H1 (cell line): ENCODE measurements at regions not wholly inside any gene's neighbourhood (a gene's known extent, or its start where the extent isn't known, plus 50 kb on each side); places are given as distances from the start of the nearest gene placed in this dataset.

Experiments used
- CTCF ChIA-PET: fragments of 300-600 bp; sonication (Branson Sonifier 250); formaldehyde crosslinking; loops from one replicate; lab custom pipeline; 2021; ENCODE audit not compliant: partially characterized antibody; lab: Charles Lee
- POLR2A ChIA-PET: fragments of 300-600 bp; sonication (Branson Sonifier 250); formaldehyde crosslinking; loops from one replicate; lab custom pipeline; 2021; ENCODE audit warnings: inconsistent platforms; ENCODE audit not compliant: partially characterized antibody; lab: Charles Lee
- DNase-seq, 2 experiments: peaks; one replicate each; pipeline versions ENCODE4 v3.0.0 to v3.0.0-alpha.2; 2010 to 2022; ENCODE audit warnings: low spot score in 2 of 2, low read depth in 1 of 2, mixed read lengths in 1 of 2
- FAIRE-seq: peaks from 2 replicates; lab custom pipeline; 2011; peaks lifted over from hg19 to GRCh38; lab: Jason Lieb, UNC
- H2AFZ ChIP-seq: 2 replicates; pipeline ENCODE4 v1.8.1; 2012; ENCODE audit warnings: low read length, inconsistent platforms
- H2AK5ac ChIP-seq: 2 replicates; pipeline ENCODE4 v1.6.1; 2013; ENCODE audit warnings: low read depth, low read length
- H2BK120ac ChIP-seq: replicated peaks from 2 replicates; pipeline ENCODE3; 2013; ENCODE audit warnings: low read depth, low read length, inconsistent platforms
- H2BK12ac ChIP-seq: 2 replicates; pipeline ENCODE4 v1.6.1; 2013; ENCODE audit warnings: low read depth, low read length
- H2BK15ac ChIP-seq: 2 replicates; pipeline ENCODE4 v1.6.1; 2013; ENCODE audit warnings: low read length
- H2BK20ac ChIP-seq: 2 replicates; pipeline ENCODE4 v1.6.1; 2013; ENCODE audit warnings: low read length
- H2BK5ac ChIP-seq: 2 replicates; pipeline ENCODE4 v1.6.1; 2013; ENCODE audit warnings: low read depth, low read length
- H3K14ac ChIP-seq: 2 replicates; pipeline ENCODE4 v1.6.1; 2013; ENCODE audit warnings: inconsistent platforms; ENCODE audit not compliant: insufficient read length
- H3K18ac ChIP-seq: 2 replicates; pipeline ENCODE4 v1.6.1; 2013; ENCODE audit warnings: low read length; ENCODE audit errors: extremely low read depth
- H3K23ac ChIP-seq: 2 replicates; pipeline ENCODE4 v1.6.1; 2013; ENCODE audit warnings: inconsistent platforms; ENCODE audit not compliant: insufficient read length
- H3K23me2 ChIP-seq: 2 replicates; pipeline ENCODE4 v1.6.1; 2013; ENCODE audit warnings: low read depth, low read length
- H3K27ac ChIP-seq: 2 replicates; pipeline ENCODE4 v1.6.1; 2011; ENCODE audit warnings: low read depth, low read length, inconsistent platforms
- H3K27me3 ChIP-seq, 4 experiments: replicated peaks in 1 of 4; 1 replicate in 1 of 4; 2 replicates in 3 of 4; pipeline versions ENCODE4 v1.6.1 to v1.8.1; 2011 to 2013; ENCODE audit warnings: low read length in 3 of 4, mild to moderate bottlenecking in 3 of 4, inconsistent platforms in 2 of 4, mixed read lengths in 2 of 4, moderate library complexity in 1 of 4; ENCODE audit not compliant: control insufficient read depth in 3 of 4, insufficient read depth in 3 of 4; ENCODE audit errors: extremely low read depth in 1 of 4
- H3K36me3 ChIP-seq, 4 experiments: 2 replicates each; pipeline versions ENCODE4 v1.6.1 to v1.8.1; 2011 to 2013; ENCODE audit warnings: mild to moderate bottlenecking in 4 of 4, low read length in 3 of 4, moderate library complexity in 2 of 4, control low read depth in 1 of 4, inconsistent platforms in 1 of 4; ENCODE audit not compliant: insufficient read depth in 4 of 4, control insufficient read depth in 2 of 4
- H3K4ac ChIP-seq: replicated peaks from 2 replicates; pipeline ENCODE3; 2013; ENCODE audit warnings: low read length, low read depth, mixed read lengths, inconsistent platforms; ENCODE audit not compliant: insufficient read length
- H3K4me1 ChIP-seq, 4 experiments: replicated peaks in 1 of 4; 1 replicate in 1 of 4; 2 replicates in 3 of 4; pipeline versions ENCODE4 v1.6.1 to v1.8.1; 2011 to 2013; ENCODE audit warnings: low read length in 3 of 4, inconsistent platforms in 2 of 4, mixed read lengths in 1 of 4; ENCODE audit not compliant: insufficient read depth in 4 of 4, control insufficient read depth in 3 of 4
- H3K4me2 ChIP-seq, 2 experiments: 2 replicates each; pipeline versions ENCODE4 v1.6.1 to v1.8.1; 2011 to 2013; ENCODE audit warnings: low read depth in 2 of 2, low read length in 2 of 2, control low read depth in 1 of 2, inconsistent platforms in 1 of 2, mild to moderate bottlenecking in 1 of 2; ENCODE audit not compliant: insufficient read depth in 1 of 2
- H3K4me3 ChIP-seq, 4 experiments: fragments of 200-600, 300-600 bp in 1 of 4; sonication (generic), shearing (Covaris generic), sonication (Bioruptor Twin) in 1 of 4; 2 replicates each; pipeline versions ENCODE4 v1.5.1 to v1.8.1; 2011 to 2016; ENCODE audit warnings: low read length in 4 of 4, low read depth in 3 of 4, control low read depth in 2 of 4, inconsistent platforms in 2 of 4, mild to moderate bottlenecking in 2 of 4, mixed read lengths in 1 of 4, moderate library complexity in 1 of 4; ENCODE audit not compliant: insufficient read depth in 2 of 4; ENCODE audit errors: extremely low read depth in 1 of 4
- H3K56ac ChIP-seq: replicated peaks from 2 replicates; pipeline ENCODE3; 2013; ENCODE audit warnings: low read depth, mild to moderate bottlenecking, mixed read lengths, low read length, inconsistent platforms; ENCODE audit not compliant: insufficient read length
- H3K79me1 ChIP-seq: 2 replicates; pipeline ENCODE4 v1.6.1; 2013; ENCODE audit warnings: low read depth, low read length, control low read depth
- H3K79me2 ChIP-seq, 2 experiments: 2 replicates each; pipeline versions ENCODE4 v1.6.1 to v1.8.1; 2012 to 2013; ENCODE audit warnings: low read length in 2 of 2, mild to moderate bottlenecking in 2 of 2, inconsistent platforms in 1 of 2; ENCODE audit not compliant: insufficient read depth in 2 of 2, control insufficient read depth in 1 of 2
- H3K9ac ChIP-seq, 4 experiments: replicated peaks in 1 of 4; 1 replicate in 1 of 4; 2 replicates in 3 of 4; pipeline versions ENCODE4 v1.6.1 to v1.8.1; 2011 to 2013; ENCODE audit warnings: low read depth in 3 of 4, low read length in 3 of 4, control low read depth in 2 of 4, mild to moderate bottlenecking in 2 of 4, moderate library complexity in 2 of 4, inconsistent platforms in 1 of 4; ENCODE audit errors: extremely low read depth in 1 of 4
- H3K9me3 ChIP-seq, 2 experiments: 2 replicates each; pipeline versions ENCODE4 v1.6.1 to v1.8.1; 2012 to 2013; ENCODE audit warnings: mild to moderate bottlenecking in 2 of 2, moderate library complexity in 2 of 2, control low read depth in 1 of 2, inconsistent platforms in 1 of 2, low read depth in 1 of 2, low read length in 1 of 2, mixed read lengths in 1 of 2; ENCODE audit not compliant: insufficient read depth in 2 of 2
- H4K20me1 ChIP-seq, 2 experiments: replicated peaks in 1 of 2; 2 replicates each; pipeline versions ENCODE3 to v1.8.1; 2011 to 2013; ENCODE audit warnings: inconsistent platforms in 2 of 2, low read length in 2 of 2, mild to moderate bottlenecking in 1 of 2; ENCODE audit not compliant: insufficient read depth in 2 of 2, control insufficient read depth in 1 of 2
- H4K5ac ChIP-seq: 2 replicates; pipeline ENCODE4 v1.6.1; 2013; ENCODE audit warnings: low read length, low read depth, mixed read lengths, inconsistent platforms; ENCODE audit not compliant: insufficient read length
- H4K8ac ChIP-seq: 2 replicates; pipeline ENCODE4 v1.8.0; 2013; ENCODE audit warnings: mild to moderate bottlenecking, moderate library complexity, low read length, inconsistent platforms; ENCODE audit not compliant: insufficient read depth; ENCODE audit errors: extremely low read depth
- H4K91ac ChIP-seq: replicated peaks from 2 replicates; pipeline ENCODE3; 2013; ENCODE audit warnings: low read length, mixed read lengths, inconsistent platforms; ENCODE audit not compliant: insufficient read length
- BACH1 ChIP-seq: IDR thresholded peaks from 2 replicates; pipeline ENCODE4 v1.6.1; 2012; ENCODE audit warnings: low read length, improper control_type of control experiment
- CEBPB ChIP-seq: IDR thresholded peaks from 2 replicates; pipeline ENCODE4 v1.6.1; 2012; ENCODE audit warnings: low read depth, low read length
- CHD1 ChIP-seq: IDR thresholded peaks from 2 replicates; pipeline ENCODE4 v1.6.1; 2012; ENCODE audit warnings: low read depth, low read length, improper control_type of control experiment
- EGR1 ChIP-seq: IDR thresholded peaks from 2 replicates; pipeline ENCODE4 v1.6.1; 2011; ENCODE audit warnings: low read depth, low read length, borderline replicate concordance
- HDAC2 ChIP-seq, 2 experiments: fragments of 300-600 bp in 1 of 2; sonication (generic) in 1 of 2; IDR thresholded peaks; 2 replicates each; pipeline ENCODE4 v1.6.1; 2011 to 2012; ENCODE audit warnings: low read depth in 2 of 2, low read length in 2 of 2, mild to moderate bottlenecking in 2 of 2, moderate library complexity in 2 of 2, borderline replicate concordance in 1 of 2, inconsistent platforms in 1 of 2
- JUND ChIP-seq: IDR thresholded peaks from 2 replicates; pipeline ENCODE4 v1.6.1; 2011; ENCODE audit warnings: mild to moderate bottlenecking, improper control_type of control experiment, low read length
- POLR2AphosphoS5 ChIP-seq: IDR thresholded peaks from 2 replicates; pipeline ENCODE4 v1.6.1; 2011; ENCODE audit warnings: low read depth, low read length
- RAD21 ChIP-seq, 2 experiments: IDR thresholded peaks in 1 of 2; conservative IDR thresholded peaks in 1 of 2; 2 replicates each; pipeline ENCODE4 v1.6.1; 2011; ENCODE audit warnings: low read depth in 2 of 2, low read length in 2 of 2, improper control_type of control experiment in 1 of 2, inconsistent platforms in 1 of 2, mild to moderate bottlenecking in 1 of 2, moderate library complexity in 1 of 2
- SAP30 ChIP-seq: fragments of 300-600 bp; sonication (generic); IDR thresholded peaks from 2 replicates; pipeline ENCODE4 v1.7.1; 2012; ENCODE audit warnings: low read length, moderate library complexity, mild to moderate bottlenecking, inconsistent platforms; ENCODE audit not compliant: insufficient read depth, insufficient replicate concordance
- SIN3A ChIP-seq, 2 experiments: IDR thresholded peaks in 1 of 2; conservative IDR thresholded peaks in 1 of 2; 2 replicates each; pipeline ENCODE4 v1.6.1; 2011 to 2012; ENCODE audit warnings: low read length in 2 of 2, improper control_type of control experiment in 1 of 2, low read depth in 1 of 2, mild to moderate bottlenecking in 1 of 2
- SP1 ChIP-seq: IDR thresholded peaks from 2 replicates; pipeline ENCODE4 v1.6.1; 2011; ENCODE audit warnings: low read depth, low read length
- USF2 ChIP-seq: IDR thresholded peaks from 2 replicates; pipeline ENCODE4 v1.6.1; 2011; ENCODE audit warnings: low read length, improper control_type of control experiment
- WGBS, 2 experiments: shearing (Covaris generic) in 1 of 2; methylation state at CpG; one replicate each; pipeline versions ENCODE4 v1.1.6 to v1.1.7; 2013 to 2015; ENCODE audit warnings: low lambda C conversion rate in 2 of 2, mixed read lengths in 2 of 2, inconsistent platforms in 1 of 2, low coverage in 1 of 2, missing lambda C conversion rate in 1 of 2; ENCODE audit not compliant: insufficient replicate concordance in 2 of 2, insufficient coverage in 1 of 2, insufficient read length in 1 of 2; ENCODE audit errors: extremely low coverage in 1 of 2, missing lambda C conversion rate in 1 of 2; 5-methylcytosine and 5-hydroxymethylcytosine counted together

DNA sequence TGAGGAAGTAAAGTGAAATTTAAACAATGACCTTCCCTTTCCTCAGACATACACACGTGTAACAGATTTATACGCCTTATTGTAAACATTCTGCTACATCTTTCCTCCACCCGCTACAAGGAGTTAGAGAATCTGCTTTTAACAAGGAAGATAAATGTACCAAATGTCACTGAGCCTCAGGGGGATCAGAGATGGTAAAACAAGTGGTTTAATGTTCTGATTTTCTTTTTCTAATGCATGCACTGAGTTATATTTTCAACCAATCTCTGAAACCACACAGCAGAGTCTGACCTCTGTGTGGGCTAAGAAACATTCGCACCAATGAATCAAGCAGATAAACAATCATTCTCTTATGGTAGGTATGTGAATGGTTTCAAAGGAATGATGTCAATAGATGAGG is 599.5 kb downstream of the ARL4A start:
- H2BK12ac ChIP-seq = no peak overlapping the region
- DNase-seq = no peak
- POLR2A ChIA-PET = no interaction called here

More for the DNA sequence above, 599.5 kb downstream of the ARL4A start:
- Histone ChIP-seq H3K4me3 (no peak overlapping the region), H2AK5ac (no peak overlapping the region), H2BK120ac (no peak overlapping the region), H2BK15ac (no peak overlapping the region), H3K18ac (no peak overlapping the region), H3K14ac (no peak overlapping the region), H3K23ac (no peak overlapping the region), H3K4me1 (no peaks in the 10 kb centered on the region), H3K36me3 (no peaks in the 10 kb centered on the region), H3K9me3 (no peaks in the 10 kb centered on the region), H4K20me1 (no peaks in the 10 kb centered on the region), H4K91ac (no peak overlapping the region), H3K4me2 (no peak overlapping the region), H3K56ac (no peak overlapping the region), H3K4ac (no peak overlapping the region), H3K23me2 (no peaks in the 10 kb centered on the region), H3K79me2 (no peaks in the 10 kb centered on the region), H3K27me3 (no peaks in the 10 kb centered on the region), H3K79me1 (no peaks in the 10 kb centered on the region), H4K8ac (no peak overlapping the region), H4K5ac (no peak overlapping the region), H2BK5ac (no peak overlapping the region), H3K9ac (no peak overlapping the region), H2AFZ (no peak overlapping the region), H3K27ac (no peak overlapping the region), H2BK20ac (no peak overlapping the region)
- CTCF ChIA-PET = no interaction called here
- TF ChIP-seq CHD1 (no peak), USF2 (no peak), BACH1 (no peak), RAD21 (IDR thresholded peaks at IDR 0.05 in 1 of 2, conservative IDR thresholded peaks at IDR 0.05 in 1 of 2; ENCODE audit: low read depth in 2 of 2, low read length in 2 of 2) (no peak), SIN3A (conservative IDR thresholded peaks at IDR 0.05 in 1 of 2, IDR thresholded peaks at IDR 0.05 in 1 of 2; ENCODE audit: low read depth in 1 of 2, low read length in 2 of 2) (no peak), SAP30 (no peak), JUND (no peak), CEBPB (no peak), POLR2AphosphoS5 (no peak), EGR1 (no peak), SP1 (no peak), HDAC2 (IDR thresholded peaks at IDR 0.05; ENCODE audit: borderline replicate concordance in 1 of 2, low read depth in 2 of 2, low read length in 2 of 2) (no peak)
- WGBS, 2 experiments = 91% methylated on average over 4 of the region's 4 CpGs; no CpG with 5 or more reads in 1 of the 2 experiments
- no peak for FAIRE-seq
